PFSK-1 (cell line): ENCODE measurements at regions not wholly inside any gene's neighbourhood (a gene's known extent, or its start where the extent isn't known, plus 50 kb on each side); places are given as distances from the start of the nearest gene placed in this dataset.

Experiments used
- FOXP2 ChIP-seq: optimal IDR thresholded peaks from 2 replicates; pipeline ENCODE3; 2011; ENCODE audit warnings: borderline replicate concordance, control low read depth, inconsistent platforms; ENCODE audit not compliant: insufficient read depth; ENCODE audit errors: extremely low read length, extremely low read depth
- POLR2AphosphoS5 ChIP-seq: IDR thresholded peaks from 2 replicates; pipeline ENCODE4 v1.6.1; 2012; ENCODE audit warnings: low read depth, mild to moderate bottlenecking, control low read depth, low read length, moderate library complexity
- REST ChIP-seq, 2 experiments: IDR thresholded peaks; 2 replicates each; pipeline versions ENCODE4 v1.6.1 to v1.8.0; 2011 to 2012; ENCODE audit warnings: low read depth in 2 of 2, low read length in 2 of 2, control low read depth in 1 of 2, inconsistent platforms in 1 of 2, mild to moderate bottlenecking in 1 of 2, moderate library complexity in 1 of 2; ENCODE audit not compliant: insufficient read depth in 1 of 2
- SIN3A ChIP-seq: IDR thresholded peaks from 2 replicates; pipeline ENCODE4 v1.6.1; 2012; ENCODE audit warnings: mild to moderate bottlenecking, low read length, moderate library complexity, borderline replicate concordance; ENCODE audit not compliant: insufficient read depth
- TAF1 ChIP-seq: IDR thresholded peaks from 2 replicates; pipeline ENCODE4 v1.6.1; 2012; ENCODE audit warnings: low read length, control low read depth, borderline replicate concordance; ENCODE audit not compliant: insufficient read depth

- TF ChIP-seq SIN3A (no peak), TAF1 (no peak), POLR2AphosphoS5 (no peak), REST (IDR thresholded peaks at IDR 0.05; ENCODE audit: insufficient read depth in 1 of 2, low read depth in 2 of 2, low read length in 2 of 2) (no peak), FOXP2 (no peak)
Observed at GRCh38 chr6:101090281-101090680, 209.2 kb upstream of the ASCC3 start.
